Adipocyte (in vitro differentiated cells): ENCODE measurements at regions not wholly inside any gene's neighbourhood (a gene's known extent, or its start where the extent isn't known, plus 50 kb on each side); places are given as distances from the start of the nearest gene placed in this dataset.
A peak's percentile ranks its signal among the peaks of the same experiment; 100 is the strongest.
"Not testable (repeated sequence)": the region's sequence is repeated elsewhere in the genome, so short reads cannot be mapped to it uniquely, and the experiment has no call there.

Source experiments
- DNase-seq: peaks from one replicate; pipeline ENCODE4 v3.0.0-alpha.2; 2015; ENCODE audit warnings: low read depth
- H3K27me3 ChIP-seq: replicated peaks from 2 replicates; pipeline ENCODE4 v1.7.0; 2013; ENCODE audit warnings: mild to moderate bottlenecking, low read length, moderate library complexity; ENCODE audit not compliant: control insufficient read depth, insufficient read depth
- H3K36me3 ChIP-seq: 2 replicates; pipeline ENCODE4 v1.7.0; 2013; ENCODE audit warnings: low read length, mild to moderate bottlenecking, moderate library complexity; ENCODE audit not compliant: control insufficient read depth, insufficient read depth, severe bottlenecking
- H3K4me1 ChIP-seq: 2 replicates; pipeline ENCODE4 v1.7.0; 2013; ENCODE audit warnings: mild to moderate bottlenecking, low read length, moderate library complexity; ENCODE audit not compliant: control insufficient read depth, insufficient read depth
- H3K4me3 ChIP-seq: 2 replicates; pipeline ENCODE4 v1.7.0; 2013; ENCODE audit warnings: mild to moderate bottlenecking, low read length, moderate library complexity
- H3K9ac ChIP-seq: 2 replicates; pipeline ENCODE4 v1.7.0; 2013; ENCODE audit warnings: mild to moderate bottlenecking, low read length, moderate library complexity
- H3K9me3 ChIP-seq: 2 replicates; pipeline ENCODE4 v1.7.0; 2013; ENCODE audit warnings: mild to moderate bottlenecking, low read length, moderate library complexity; ENCODE audit not compliant: control insufficient read depth

GRCh38 chr5:172524573-172525021 lies 70.3 kb upstream of the SH3PXD2B start:
- DNase-seq = no peak
- H3K9ac ChIP-seq = no peak overlapping the region
- H3K4me3 ChIP-seq = no peak overlapping the region
- H3K27me3 ChIP-seq = peaks cover 37% of the 10 kb centered on the region
- H3K4me1 ChIP-seq = no peaks in the 10 kb centered on the region
- peaks cover 37% of the 10 kb centered on the region for H3K9me3 ChIP-seq
- H3K36me3 ChIP-seq = no peaks in the 10 kb centered on the region

- no peak for DNase-seq
- Histone ChIP-seq H3K27me3 (peaks cover 32% of the 10 kb centered on the region), H3K4me3 (no peak overlapping the region), H3K9me3 (peaks cover 43% of the 10 kb centered on the region), H3K4me1 (no peaks in the 10 kb centered on the region), H3K9ac (no peak overlapping the region), H3K36me3 (no peaks in the 10 kb centered on the region)
Observed at GRCh38 chr5:172523146-172523745, 68.9 kb upstream of the SH3PXD2B start.

GRCh38 chr5:172521338-172521932 lies 67.1 kb upstream of the SH3PXD2B start:
- Histone ChIP-seq H3K4me1 (no peaks in the 10 kb centered on the region), H3K27me3 (peaks cover 22% of the 10 kb centered on the region), H3K4me3 (no peak overlapping the region), H3K36me3 (no peaks in the 10 kb centered on the region), H3K9ac (no peak overlapping the region), H3K9me3 (peaks cover 56% of the 10 kb centered on the region)
- DNase-seq = no peak

GRCh38 chr5:172511952-172512351 lies 57.6 kb upstream of the SH3PXD2B start:
- peaks cover 52% of the 10 kb centered on the region for H3K9me3 ChIP-seq
- H3K4me3 ChIP-seq = peak overlapping the region; percentile 33
- H3K36me3 ChIP-seq = no peaks in the 10 kb centered on the region
- DNase-seq = no peak
- no peak overlapping the region for H3K9ac ChIP-seq
- peaks cover 26% of the 10 kb centered on the region for H3K27me3 ChIP-seq
- H3K4me1 ChIP-seq = no peaks in the 10 kb centered on the region

GRCh38 chr5:172509405-172509781 lies 55.1 kb upstream of the SH3PXD2B start:
- no peak for DNase-seq
- H3K9me3 ChIP-seq = peaks cover 43% of the 10 kb centered on the region

GRCh38 chr5:172508471-172509404 lies 54.4 kb upstream of the SH3PXD2B start:
- no peak for DNase-seq

More at GRCh38 chr5:172509405-172509781, 55.1 kb upstream of the SH3PXD2B start:
- Histone ChIP-seq H3K4me1 (no peaks in the 10 kb centered on the region), H3K4me3 (no peak overlapping the region), H3K9ac (no peak overlapping the region), H3K36me3 (no peaks in the 10 kb centered on the region), H3K27me3 (peaks cover 41% of the 10 kb centered on the region)

GRCh38 chr5:172507485-172507884 lies 53.2 kb upstream of the SH3PXD2B start:
- Histone ChIP-seq H3K9me3 (peaks cover 33% of the 10 kb centered on the region), H3K27me3 (peaks cover 41% of the 10 kb centered on the region)
- H3K9ac ChIP-seq, DNase-seq, H3K4me1 ChIP-seq, H3K36me3 ChIP-seq, H3K4me3 ChIP-seq: not testable (repeated sequence)

More at GRCh38 chr5:172508471-172509404, 54.4 kb upstream of the SH3PXD2B start:
- Histone ChIP-seq H3K4me3 (no peak overlapping the region), H3K27me3 (peaks cover 41% of the 10 kb centered on the region), H3K36me3 (no peaks in the 10 kb centered on the region), H3K4me1 (no peaks in the 10 kb centered on the region), H3K9ac (no peak overlapping the region), H3K9me3 (peaks cover 43% of the 10 kb centered on the region)

GRCh38 chr5:172506921-172507320 lies 52.6 kb upstream of the SH3PXD2B start:
- H3K4me1 ChIP-seq = no peaks in the 10 kb centered on the region
- H3K36me3 ChIP-seq = no peaks in the 10 kb centered on the region
- H3K9ac ChIP-seq = no peak overlapping the region
- H3K4me3 ChIP-seq = no peak overlapping the region
- no peak for DNase-seq
- peaks cover 41% of the 10 kb centered on the region for H3K27me3 ChIP-seq
- H3K9me3 ChIP-seq = peaks cover 27% of the 10 kb centered on the region

GRCh38 chr5:172506251-172506650 lies 51.9 kb upstream of the SH3PXD2B start:
- H3K4me1 ChIP-seq = no peaks in the 10 kb centered on the region
- DNase-seq = no peak
- H3K9me3 ChIP-seq = peaks cover 20% of the 10 kb centered on the region
- no peak overlapping the region for H3K4me3 ChIP-seq
- no peaks in the 10 kb centered on the region for H3K36me3 ChIP-seq
- H3K9ac ChIP-seq = no peak overlapping the region
- H3K27me3 ChIP-seq = peaks cover 47% of the 10 kb centered on the region

- no peak for DNase-seq
- no peaks in the 10 kb centered on the region for H3K36me3 ChIP-seq
- H3K4me1 ChIP-seq = no peaks in the 10 kb centered on the region
- peaks cover 47% of the 10 kb centered on the region for H3K27me3 ChIP-seq
- H3K9me3 ChIP-seq = peaks cover 16% of the 10 kb centered on the region
- no peak overlapping the region for H3K9ac ChIP-seq
- H3K4me3 ChIP-seq = no peak overlapping the region
Observed at GRCh38 chr5:172505845-172506244, 51.5 kb upstream of the SH3PXD2B start.

GRCh38 chr5:172505403-172505759 lies 51.1 kb upstream of the SH3PXD2B start:
- H3K9ac ChIP-seq = no peak overlapping the region
- H3K4me3 ChIP-seq = no peak overlapping the region
- H3K27me3 ChIP-seq = peaks cover 47% of the 10 kb centered on the region
- H3K4me1 ChIP-seq = no peaks in the 10 kb centered on the region
- H3K36me3 ChIP-seq = no peaks in the 10 kb centered on the region
- DNase-seq = no peak
- H3K9me3 ChIP-seq = peaks cover 12% of the 10 kb centered on the region
